COLO829 (cell line): ENCODE measurements at regions not wholly inside any gene's neighbourhood (a gene's known extent, or its start where the extent isn't known, plus 50 kb on each side); places are given as distances from the start of the nearest gene placed in this dataset.

Experiments used
- DNase-seq: peaks from one replicate; pipeline ENCODE4 v3.0.0; 2012; ENCODE audit warnings: low spot score

GRCh38 chr7:27364344-27364758 lies 121.7 kb downstream of the EVX1 start:
- DNase-seq: no peak

- no peak for DNase-seq
Measured at GRCh38 chr7:27367179-27367932, 124.8 kb downstream of the EVX1 start.

GRCh38 chr7:27367933-27368549 lies 125.4 kb downstream of the EVX1 start:
- DNase-seq: no peak

- DNase-seq: no peak
Measured at GRCh38 chr7:27374958-27375841, 132.6 kb downstream of the EVX1 start.

GRCh38 chr7:27375958-27376357 lies 133.4 kb downstream of the EVX1 start:
- no peak for DNase-seq

GRCh38 chr7:27377988-27378387 lies 135.4 kb downstream of the EVX1 start:
- DNase-seq: no peak

GRCh38 chr7:27382307-27382706 lies 139.7 kb downstream of the EVX1 start:
- no peak for DNase-seq

GRCh38 chr7:27386581-27386980 lies 144.0 kb downstream of the EVX1 start:
- DNase-seq: no peak

- DNase-seq: no peak
Measured at GRCh38 chr7:27387864-27388263, 145.3 kb downstream of the EVX1 start.

GRCh38 chr7:27388561-27388960 lies 146.0 kb downstream of the EVX1 start:
- DNase-seq: no peak

GRCh38 chr7:27389496-27389895 lies 146.9 kb downstream of the EVX1 start:
- DNase-seq: no peak

GRCh38 chr7:27392477-27392876 lies 149.9 kb downstream of the EVX1 start:
- no peak for DNase-seq

GRCh38 chr7:27394871-27395270 lies 152.3 kb downstream of the EVX1 start:
- DNase-seq: no peak

- no peak for DNase-seq
Measured at GRCh38 chr7:27395626-27396025, 153.0 kb downstream of the EVX1 start.

- no peak for DNase-seq
Measured at GRCh38 chr7:27397503-27397902, 154.9 kb downstream of the EVX1 start.

- DNase-seq: no peak
Measured at GRCh38 chr7:27398851-27399250, 156.2 kb downstream of the EVX1 start.

GRCh38 chr7:27399791-27400567 lies 157.4 kb downstream of the EVX1 start:
- DNase-seq: no peak

- no peak for DNase-seq
Measured at GRCh38 chr7:27405780-27406179, 163.2 kb downstream of the EVX1 start.

GRCh38 chr7:27409311-27409710 lies 166.7 kb downstream of the EVX1 start:
- no peak for DNase-seq

GRCh38 chr7:27409776-27410175 lies 167.2 kb downstream of the EVX1 start:
- DNase-seq: no peak

GRCh38 chr7:27410812-27411544 lies 168.4 kb downstream of the EVX1 start:
- no peak for DNase-seq
